Neural progenitor cell (in vitro differentiated cells): ENCODE measurements at regions not wholly inside any gene's neighbourhood (a gene's known extent, or its start where the extent isn't known, plus 50 kb on each side); places are given as distances from the start of the nearest gene placed in this dataset.

ENCODE experiments used
- CTCF ChIP-seq: fragments of 200-600 bp; sonication (generic); IDR thresholded peaks from 2 replicates; pipeline ENCODE4 v1.5.1; 2017; ENCODE audit warnings: antibody characterized with exemption, mild to moderate bottlenecking
- EZH2 ChIP-seq: fragments of 200-600 bp; sonication (generic); IDR thresholded peaks from 2 replicates; pipeline ENCODE4 v1.6.1; 2017; ENCODE audit warnings: antibody characterized with exemption, mild to moderate bottlenecking, moderate library complexity

DNA sequence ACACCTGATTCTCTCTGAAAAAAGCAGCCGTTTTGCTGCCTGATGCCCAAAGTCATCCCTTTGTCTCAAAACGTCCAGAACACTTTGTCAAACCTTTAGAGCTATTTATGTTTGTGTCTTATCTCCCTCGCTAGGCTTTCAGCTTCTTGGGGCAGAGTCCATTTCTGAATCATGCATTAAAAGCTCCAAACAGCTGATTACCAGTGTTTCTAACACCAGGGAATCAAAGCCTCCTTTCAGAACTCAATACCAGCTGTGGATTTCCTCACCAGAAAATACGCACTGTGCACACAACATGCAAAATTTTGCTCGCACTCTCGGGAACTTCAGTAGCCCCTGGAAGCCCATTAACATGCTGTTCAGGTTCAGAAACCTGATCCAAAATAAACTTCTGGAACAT lies 333.3 kb downstream of the HACE1 start:
- TF ChIP-seq CTCF, result no peak
- TF ChIP-seq EZH2, result no peak
